SK-N-MC (cell line): ENCODE measurements at regions not wholly inside any gene's neighbourhood (a gene's known extent, or its start where the extent isn't known, plus 50 kb on each side); places are given as distances from the start of the nearest gene placed in this dataset.

Experiments used
- EZH2 ChIP-seq: fragments of 200-600 bp; sonication (generic); IDR thresholded peaks from one replicate; pipeline ENCODE4 v1.6.1; 2017; ENCODE audit warnings: antibody characterized with exemption
- POLR2AphosphoS5 ChIP-seq: IDR thresholded peaks from 2 replicates; pipeline ENCODE4 v1.6.1; 2012; ENCODE audit warnings: mild to moderate bottlenecking, low read depth, low read length, borderline replicate concordance

DNA sequence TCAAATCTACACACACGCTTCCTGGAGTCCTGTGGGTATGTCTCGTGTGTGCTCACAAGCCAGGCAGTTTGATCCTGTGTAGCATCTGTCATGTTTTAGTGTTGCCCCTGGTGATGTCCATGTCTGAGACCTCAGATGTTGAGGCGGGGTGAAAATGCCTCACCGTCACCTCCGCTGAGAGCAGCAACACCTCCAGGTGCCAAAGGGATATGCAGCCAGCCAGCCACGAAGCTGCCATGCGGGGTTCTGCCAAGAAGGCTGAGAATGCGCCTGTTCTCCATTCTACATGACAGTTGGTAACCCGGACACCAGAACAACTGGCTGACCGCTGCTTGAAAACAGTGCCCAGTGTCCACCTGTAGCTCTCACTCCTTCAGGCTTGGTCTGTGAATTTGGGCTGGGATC, 253.8 kb downstream of the TLE3 start:
- TF ChIP-seq POLR2AphosphoS5 (no peak), EZH2 (no peak)
